Motor neuron (in vitro differentiated cells): ENCODE measurements at regions not wholly inside any gene's neighbourhood (a gene's known extent, or its start where the extent isn't known, plus 50 kb on each side); places are given as distances from the start of the nearest gene placed in this dataset.
"Not testable (repeated sequence)": the region's sequence is repeated elsewhere in the genome, so short reads cannot be mapped to it uniquely, and the experiment has no call there.

ENCODE experiments used
- ATAC-seq, 8 experiments: fragments of 200-7000 bp; cut with Tn5 transposase; replicated peaks in 6 of 8; 2 replicates each; pipeline ENCODE4 v1.8.0; 2021; ENCODE audit warnings: mild to moderate bottlenecking in 8 of 8, moderate library complexity in 8 of 8
- H3K27ac ChIP-seq, 2 donors: fragments of 250-450 bp; sonication (Bioruptor Pico); 2 replicates each; pipeline ENCODE4 v1.9.0; 2021; ENCODE audit warnings: antibody characterized with exemption in 2 of 2, mild to moderate bottlenecking in 2 of 2, moderate library complexity in 1 of 2
- H3K4me1 ChIP-seq, 2 donors: fragments of 250-450 bp; sonication (Bioruptor Pico); replicated peaks in 1 of 2; 2 replicates each; pipeline ENCODE4 v1.6.1; 2021; ENCODE audit warnings: antibody characterized with exemption in 2 of 2, mild to moderate bottlenecking in 2 of 2, moderate library complexity in 1 of 2
- H3K4me3 ChIP-seq, 5 donors: fragments of 250-450 bp; sonication (Bioruptor Pico); 2 replicates each; pipeline ENCODE4 v1.9.0; 2021; ENCODE audit warnings: antibody characterized with exemption in 5 of 5, mild to moderate bottlenecking in 5 of 5, moderate library complexity in 4 of 5
- WGBS, 10 experiments: fragments of 450-650 bp; shearing (Covaris generic); methylation state at CpG; one replicate each; pipeline ENCODE4 v1.0.0; 2022; 5-methylcytosine and 5-hydroxymethylcytosine counted together
- in situ Hi-C, 9 experiments: fragments of 400-800 bp; cut with MboI; loops; one replicate each; pipeline ENCODE4 v1.15.0; 2021; ENCODE audit warnings: low sequenced_read_pairs in 9 of 9, low pct_unique_long_range_greater_than_20kb in 2 of 9; ENCODE audit not compliant: unreplicated experiment in 9 of 9

GRCh38 chr3:107198581-107199181, 178.6 kb upstream of the CCDC54 start:
- ATAC-seq, result peak in 5 of 8 experiments; percentile 38 to 73 (median 44)
- WGBS, 10 experiments, result 0 to 81% (median 51%) methylated on average over 1 to 9 of the region's 9 CpGs; no CpG with 5 or more reads in 4 of the 10 experiments
- Histone ChIP-seq H3K4me1 (no peaks in the 10 kb centered on the region), H3K27ac (no peak overlapping the region), H3K4me3 (no peak overlapping the region)
- in situ Hi-C loops, result no loop called here

GRCh38 chr3:107201146-107201545, 176.1 kb upstream of the CCDC54 start:
- in situ Hi-C loops, result no loop called here
- H3K4me3 ChIP-seq, result no peak overlapping the region
- no peak overlapping the region for H3K27ac ChIP-seq
- 44 to 100% (median 82%) methylated on average over 1 of the region's 1 CpG; no CpG with 5 or more reads in 2 of the 10 experiments for WGBS, 10 experiments
- no peak for ATAC-seq
- no peaks in the 10 kb centered on the region for H3K4me1 ChIP-seq

GRCh38 chr3:107202885-107203284, 174.4 kb upstream of the CCDC54 start:
- H3K4me3 ChIP-seq, in situ Hi-C loops, ATAC-seq, H3K27ac ChIP-seq, H3K4me1 ChIP-seq: not testable (repeated sequence)

GRCh38 chr3:107204121-107204520, 173.1 kb upstream of the CCDC54 start:
- Histone ChIP-seq H3K27ac (no peak overlapping the region), H3K4me1 (peaks cover 8 to 12% of the 10 kb centered on the region in 2 donors), H3K4me3 (no peak overlapping the region)
- in situ Hi-C loops, result no loop called here
- no peak for ATAC-seq

- in situ Hi-C loops, result no loop called here
- Histone ChIP-seq H3K27ac (no peak overlapping the region), H3K4me1 (peaks cover 8 to 12% of the 10 kb centered on the region in 2 donors), H3K4me3 (no peak overlapping the region)
- no peak for ATAC-seq
- WGBS, 10 experiments, result 50 to 87% (median 74%) methylated on average over 1 to 3 of the region's 3 CpGs
These were observed 171.9 kb upstream of the CCDC54 start for GRCh38 chr3:107205358-107205757.

- Histone ChIP-seq H3K27ac (no peak overlapping the region), H3K4me1 (peaks cover 8 to 12% of the 10 kb centered on the region in 2 donors), H3K4me3 (no peak overlapping the region)
- 8 to 100% (median 35%) methylated on average over 1 of the region's 1 CpG; no CpG with 5 or more reads in 4 of the 10 experiments for WGBS, 10 experiments
- in situ Hi-C loops, result no loop called here
- peak in 3 of 8 experiments; percentile 16 to 71 (median 34) for ATAC-seq
These were observed 171.1 kb upstream of the CCDC54 start for GRCh38 chr3:107206141-107206540.

- in situ Hi-C loops, result no loop called here
- Histone ChIP-seq H3K4me1 (peaks cover 8 to 12% of the 10 kb centered on the region in 2 donors), H3K4me3 (no peak overlapping the region), H3K27ac (no peak overlapping the region)
- ATAC-seq, result no peak
These were observed 170.3 kb upstream of the CCDC54 start for GRCh38 chr3:107206945-107207344.

- ATAC-seq, result peak; percentile 77 to 96 (median 90)
- Histone ChIP-seq H3K27ac (no peak overlapping the region), H3K4me1 (peaks cover 8 to 12% of the 10 kb centered on the region in 2 donors), H3K4me3 (no peak overlapping the region)
- in situ Hi-C loops, result no loop called here
These were observed 169.1 kb upstream of the CCDC54 start for GRCh38 chr3:107208100-107208499.

GRCh38 chr3:107208796-107209195, 168.4 kb upstream of the CCDC54 start:
- peaks cover 8 to 12% of the 10 kb centered on the region in 2 donors for H3K4me1 ChIP-seq
- no peak overlapping the region for H3K4me3 ChIP-seq
- in situ Hi-C loops, result no loop called here
- ATAC-seq, result no peak
- H3K27ac ChIP-seq, result no peak overlapping the region
- WGBS, 10 experiments, result 0 to 100% (median 40%) methylated on average over 1 of the region's 1 CpG; no CpG with 5 or more reads in 3 of the 10 experiments

- 28 to 100% (median 77%) methylated on average over 1 to 4 of the region's 4 CpGs; no CpG with 5 or more reads in 1 of the 10 experiments for WGBS, 10 experiments
- ATAC-seq, result peak in 1 of 8 experiments; percentile 9
- peaks cover 8 to 12% of the 10 kb centered on the region in 2 donors for H3K4me1 ChIP-seq
- H3K27ac ChIP-seq, result no peak overlapping the region
- H3K4me3 ChIP-seq, result no peak overlapping the region
- in situ Hi-C loops, result no loop called here
These were observed 167.8 kb upstream of the CCDC54 start for GRCh38 chr3:107209302-107209990.

- Histone ChIP-seq H3K4me3 (no peak overlapping the region), H3K27ac (no peak overlapping the region), H3K4me1 (peaks cover 8 to 12% of the 10 kb centered on the region in 2 donors)
- in situ Hi-C loops, result no loop called here
- ATAC-seq, result no peak
- WGBS, 10 experiments, result 86 to 100% (median 100%) methylated on average over 1 of the region's 1 CpG; no CpG with 5 or more reads in 7 of the 10 experiments
These were observed 165.6 kb upstream of the CCDC54 start for GRCh38 chr3:107211608-107212007.

GRCh38 chr3:107212618-107213017, 164.6 kb upstream of the CCDC54 start:
- in situ Hi-C loops, result no loop called here

GRCh38 chr3:107213044-107213669, 164.1 kb upstream of the CCDC54 start:
- Histone ChIP-seq H3K27ac (no peak overlapping the region), H3K4me3 (no peak overlapping the region), H3K4me1 (peaks cover 3 to 6% of the 10 kb centered on the region in 2 donors)
- WGBS, 10 experiments, result 77 to 100% (median 91%) methylated on average over 2 to 6 of the region's 6 CpGs
- no peak for ATAC-seq
- in situ Hi-C loops, result no loop called here

More at GRCh38 chr3:107212618-107213017, 164.6 kb upstream of the CCDC54 start:
- Histone ChIP-seq H3K27ac (no peak overlapping the region), H3K4me1 (peaks cover 8 to 12% of the 10 kb centered on the region in 2 donors), H3K4me3 (no peak overlapping the region)
- WGBS, 10 experiments, result 27 to 78% (median 60%) methylated on average over 1 to 3 of the region's 3 CpGs
- no peak for ATAC-seq
